ENCODE measurements at regions not wholly inside any gene's neighbourhood (a gene's known extent, or its start where the extent isn't known, plus 50 kb on each side); places are given as distances from the start of the nearest gene placed in this dataset.

DNA sequence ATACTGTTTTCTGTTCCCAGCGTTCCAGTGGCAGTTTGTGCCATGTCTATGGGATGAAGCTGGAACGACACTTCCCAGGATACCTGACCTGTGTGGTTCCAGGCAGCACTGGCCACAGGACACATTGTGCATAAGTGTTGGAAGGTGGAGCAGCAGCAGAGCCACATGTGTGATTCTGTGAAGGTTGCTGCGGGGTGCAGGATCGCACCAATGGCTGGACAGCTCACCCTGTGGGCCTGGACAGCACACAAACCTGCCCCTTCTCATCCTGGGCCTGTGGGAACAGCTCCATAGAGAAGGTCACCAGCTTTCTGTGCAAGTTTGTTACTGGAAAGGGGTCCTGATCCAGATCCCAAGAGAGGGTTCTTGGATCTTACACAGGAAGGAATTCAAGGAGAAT lies 252.2 kb upstream of the RAB6C start:
- H3K4me3 ChIP-seq (ENCODE audit: control insufficient read depth, low read depth, low read length): no peak overlapping the region
- no peak for DNase-seq (ENCODE audit: low read depth)
- TF ChIP-seq, protein P1, sequence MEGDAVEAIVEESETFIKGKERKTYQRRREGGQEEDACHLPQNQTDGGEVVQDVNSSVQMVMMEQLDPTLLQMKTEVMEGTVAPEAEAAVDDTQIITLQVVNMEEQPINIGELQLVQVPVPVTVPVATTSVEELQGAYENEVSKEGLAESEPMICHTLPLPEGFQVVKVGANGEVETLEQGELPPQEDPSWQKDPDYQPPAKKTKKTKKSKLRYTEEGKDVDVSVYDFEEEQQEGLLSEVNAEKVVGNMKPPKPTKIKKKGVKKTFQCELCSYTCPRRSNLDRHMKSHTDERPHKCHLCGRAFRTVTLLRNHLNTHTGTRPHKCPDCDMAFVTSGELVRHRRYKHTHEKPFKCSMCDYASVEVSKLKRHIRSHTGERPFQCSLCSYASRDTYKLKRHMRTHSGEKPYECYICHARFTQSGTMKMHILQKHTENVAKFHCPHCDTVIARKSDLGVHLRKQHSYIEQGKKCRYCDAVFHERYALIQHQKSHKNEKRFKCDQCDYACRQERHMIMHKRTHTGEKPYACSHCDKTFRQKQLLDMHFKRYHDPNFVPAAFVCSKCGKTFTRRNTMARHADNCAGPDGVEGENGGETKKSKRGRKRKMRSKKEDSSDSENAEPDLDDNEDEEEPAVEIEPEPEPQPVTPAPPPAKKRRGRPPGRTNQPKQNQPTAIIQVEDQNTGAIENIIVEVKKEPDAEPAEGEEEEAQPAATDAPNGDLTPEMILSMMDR (IDR thresholded peaks at IDR 0.05; ENCODE audit: control insufficient read depth, insufficient read depth, low read depth, low read length, missing control alignments): no peak

DNA sequence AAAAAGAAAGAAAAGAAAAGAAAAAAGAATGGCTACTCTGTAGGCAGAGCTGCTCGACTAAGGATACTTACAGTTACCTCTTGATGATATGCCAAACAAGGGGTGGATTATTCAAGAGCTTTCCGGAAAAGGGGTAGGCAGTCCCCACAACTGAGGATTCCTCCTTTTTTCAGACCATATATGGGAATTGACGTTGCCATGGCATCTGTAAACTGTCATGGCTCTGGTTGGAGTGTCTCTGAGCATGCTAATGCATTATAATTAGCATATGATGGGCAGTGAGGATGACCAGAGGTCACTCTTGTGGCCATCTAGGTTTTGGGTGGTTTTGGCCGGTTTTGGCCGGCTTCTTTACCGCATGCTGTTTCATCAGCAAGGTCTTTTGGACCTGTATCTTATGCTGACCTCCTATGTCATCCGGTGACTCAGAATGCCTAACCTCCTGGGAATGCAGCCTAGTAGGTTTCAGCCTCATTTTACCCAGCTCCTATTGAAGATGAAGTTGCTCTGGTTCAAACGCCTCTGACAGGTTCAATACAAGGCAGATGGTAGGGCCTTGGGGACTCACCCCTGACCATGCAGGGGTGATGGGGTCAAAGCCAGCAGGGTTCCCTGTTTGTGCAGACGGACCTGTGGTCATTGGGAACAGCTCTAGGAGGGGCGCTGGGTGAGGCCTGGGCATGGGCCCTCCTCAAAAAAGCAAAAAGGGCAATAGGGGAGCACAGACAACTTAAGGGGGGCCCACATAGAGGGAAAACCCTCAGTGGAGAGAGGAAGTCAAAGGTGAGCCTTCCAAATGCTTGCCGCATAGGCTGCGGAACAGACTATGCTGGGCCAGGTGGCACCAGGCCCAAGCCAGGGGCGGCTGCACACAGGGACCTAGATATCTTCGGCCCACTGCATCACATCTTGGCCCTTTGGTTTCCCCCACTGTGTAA lies 251.2 kb upstream of the RAB6C start:
- DNase-seq (ENCODE audit: low read depth): no peak
- H3K4me3 ChIP-seq (ENCODE audit: control insufficient read depth, low read depth, low read length): no peak overlapping the region
- TF ChIP-seq, protein P1 (IDR thresholded peaks at IDR 0.05; ENCODE audit: control insufficient read depth, insufficient read depth, low read depth, low read length, missing control alignments): no peak

DNA sequence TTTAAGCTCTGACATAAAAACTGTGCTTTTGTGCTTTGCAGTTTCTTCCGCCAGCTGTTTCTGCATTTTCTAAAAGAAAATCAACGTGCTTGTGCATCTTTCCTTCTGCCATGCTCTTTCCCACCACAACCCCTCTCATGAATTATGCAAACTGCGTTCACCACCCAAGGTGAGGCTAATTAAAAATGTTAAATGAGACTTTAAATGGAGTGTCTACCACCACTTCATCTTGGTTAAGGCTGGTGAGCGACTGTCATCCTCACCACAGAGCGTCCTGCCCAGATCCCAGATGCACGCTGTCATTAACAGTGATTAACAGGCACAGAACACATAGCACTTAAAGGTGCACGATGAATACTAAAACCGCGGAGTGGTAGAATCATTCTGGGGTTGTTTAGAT lies 250.5 kb upstream of the RAB6C start:
- no peak for DNase-seq (ENCODE audit: low read depth)
- no peak overlapping the region for H3K4me3 ChIP-seq (ENCODE audit: control insufficient read depth, low read depth, low read length)
- TF ChIP-seq, protein P1 (IDR thresholded peaks at IDR 0.05; ENCODE audit: control insufficient read depth, insufficient read depth, low read depth, low read length, missing control alignments): no peak

DNA sequence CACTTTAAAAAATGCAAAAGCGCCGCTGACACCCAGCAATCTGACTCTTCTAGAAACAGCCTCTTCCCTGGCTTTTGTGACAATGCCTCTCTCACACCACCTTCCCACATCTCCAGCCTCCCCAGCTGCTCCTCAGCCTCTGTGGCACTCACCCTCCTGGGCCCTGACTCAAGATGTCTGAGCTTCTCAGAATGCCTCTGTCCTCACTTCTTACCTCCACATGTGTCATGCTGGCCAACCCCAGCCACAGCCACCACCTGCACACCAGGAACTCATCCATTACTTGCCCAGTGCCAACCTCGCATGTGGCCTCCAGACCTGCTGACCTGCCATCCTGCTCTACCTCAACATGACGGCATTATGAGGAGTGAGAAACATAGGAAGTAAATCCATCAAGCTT lies 249.8 kb upstream of the RAB6C start:
- H3K4me3 ChIP-seq (ENCODE audit: control insufficient read depth, low read depth, low read length): no peak overlapping the region
- TF ChIP-seq, protein P1 (IDR thresholded peaks at IDR 0.05; ENCODE audit: control insufficient read depth, insufficient read depth, low read depth, low read length, missing control alignments): no peak
- DNase-seq (ENCODE audit: low read depth): no peak

DNA sequence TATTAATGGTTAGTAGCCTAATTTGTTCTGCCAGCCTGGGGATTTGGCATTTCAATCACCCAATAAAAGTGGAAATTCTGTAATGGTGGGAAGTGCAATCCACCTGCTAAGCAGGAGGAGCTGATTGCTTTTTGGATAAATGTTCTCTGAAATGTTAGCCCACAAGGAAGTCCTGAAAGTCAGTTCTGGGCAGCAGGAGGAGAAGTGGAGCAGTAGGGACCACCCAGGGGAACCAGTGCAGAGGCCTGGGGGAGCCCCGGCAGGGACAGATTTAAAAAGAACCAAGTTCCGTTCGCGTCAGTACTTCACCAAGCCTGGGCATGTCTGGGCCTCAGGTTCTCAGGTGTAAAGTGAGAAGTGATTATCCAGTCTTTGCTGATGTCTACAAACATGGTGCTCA lies 248.5 kb upstream of the RAB6C start:
- DNase-seq (ENCODE audit: low read depth): no peak
- H3K4me3 ChIP-seq (ENCODE audit: control insufficient read depth, low read depth, low read length): no peak overlapping the region
- TF ChIP-seq, protein P1 (IDR thresholded peaks at IDR 0.05; ENCODE audit: control insufficient read depth, insufficient read depth, low read depth, low read length, missing control alignments): no peak

DNA sequence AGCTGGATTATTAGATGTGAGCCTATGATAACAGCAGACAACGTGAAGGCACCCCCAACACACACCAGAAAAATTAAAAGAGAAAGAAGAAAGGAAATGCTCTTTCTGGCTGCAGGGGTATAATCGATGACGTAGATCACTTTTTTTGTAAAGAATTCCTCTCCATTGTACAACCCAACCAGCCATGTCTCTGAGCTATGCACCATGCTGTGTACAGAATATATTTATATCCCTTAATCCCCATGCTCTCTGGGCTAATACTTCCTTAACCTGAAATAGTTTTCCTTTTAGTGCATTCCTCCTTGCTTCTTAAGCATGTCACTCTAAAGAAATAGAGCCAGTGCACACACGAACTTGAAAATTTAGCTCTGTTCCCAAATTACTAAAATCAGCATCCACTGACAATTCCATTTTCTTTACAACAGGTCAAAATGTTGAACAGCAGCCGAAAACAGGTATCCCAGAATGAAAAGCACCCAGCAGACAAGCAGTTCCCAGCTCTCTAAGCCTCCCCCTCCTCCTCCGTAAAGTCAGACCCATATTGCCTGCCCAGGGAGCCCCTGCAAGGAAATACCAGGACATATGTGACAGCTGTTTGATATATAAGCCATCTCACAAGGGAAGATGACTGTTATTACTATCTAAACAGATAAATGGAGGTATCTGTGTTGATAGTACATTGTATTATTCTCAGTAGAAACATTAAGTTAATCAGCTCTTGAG lies 247.4 kb upstream of the RAB6C start:
- H3K4me3 ChIP-seq (ENCODE audit: control insufficient read depth, low read depth, low read length): no peak overlapping the region
- no peak for DNase-seq (ENCODE audit: low read depth)
- TF ChIP-seq, protein P1 (IDR thresholded peaks at IDR 0.05; ENCODE audit: control insufficient read depth, insufficient read depth, low read depth, low read length, missing control alignments): no peak
